SK-N-SH treated with all-trans-retinoic acid at 6 μM for 48 hours (cell line): ENCODE measurements at regions not wholly inside any gene's neighbourhood (a gene's known extent, or its start where the extent isn't known, plus 50 kb on each side); places are given as distances from the start of the nearest gene placed in this dataset.

Experiments used
- ATAC-seq: fragments of 200-7000 bp; cut with Tn5 transposase; 3 replicates; pipeline ENCODE4 v1.9.1; 2020; ENCODE audit warnings: mild to moderate bottlenecking, moderate library complexity
- ARNTL ChIP-seq: fragments of 450-650 bp; formaldehyde crosslinking; IDR thresholded peaks from 2 replicates; pipeline ENCODE4 v1.5.0; 2020; ENCODE audit warnings: low read depth, mild to moderate bottlenecking, moderate library complexity, borderline replicate concordance
- BACH2 ChIP-seq: fragments of 250-450 bp; sonication (Bioruptor Pico); IDR thresholded peaks from 2 replicates; pipeline ENCODE4 v1.9.0; 2021; ENCODE audit warnings: mild to moderate bottlenecking, borderline replicate concordance
- CSDC2 ChIP-seq: fragments of 250-450 bp; sonication (Bioruptor Pico); IDR thresholded peaks from 2 replicates; pipeline ENCODE4 v1.5.0; 2020; ENCODE audit warnings: mild to moderate bottlenecking, moderate library complexity
- CSRNP3 ChIP-seq: fragments of 250-450 bp; sonication (Bioruptor Pico); IDR thresholded peaks from 2 replicates; pipeline ENCODE4 v1.5.1; 2021; ENCODE audit warnings: mild to moderate bottlenecking, moderate library complexity
- ESRRG ChIP-seq: fragments of 250-450 bp; sonication (Bioruptor Pico); IDR thresholded peaks from 2 replicates; pipeline ENCODE4 v1.6.1; 2021; ENCODE audit warnings: mild to moderate bottlenecking
- GLIS3 ChIP-seq: fragments of 250-450 bp; sonication (Bioruptor Pico); IDR thresholded peaks from 2 replicates; pipeline ENCODE4 v1.5.0; 2020; ENCODE audit warnings: mild to moderate bottlenecking, moderate library complexity
- ISL1 ChIP-seq: fragments of 250-450 bp; sonication (Bioruptor Pico); IDR thresholded peaks from 2 replicates; pipeline ENCODE4 v2.1.2; 2022; ENCODE audit warnings: mild to moderate bottlenecking, moderate library complexity
- OSR1 ChIP-seq: fragments of 250-450 bp; sonication (Bioruptor Pico); IDR thresholded peaks from 2 replicates; pipeline ENCODE4 v1.8.0; 2022; ENCODE audit warnings: moderate library complexity, mild to moderate bottlenecking, inconsistent platforms
- PATZ1 ChIP-seq: fragments of 250-450 bp; sonication (Bioruptor Pico); IDR thresholded peaks from 2 replicates; pipeline ENCODE4 v1.8.0; 2020; ENCODE audit warnings: mild to moderate bottlenecking, moderate library complexity, borderline replicate concordance
- PPARA ChIP-seq: fragments of 250-450 bp; sonication (Bioruptor Pico); IDR thresholded peaks from 2 replicates; pipeline ENCODE4 v1.5.0; 2020; ENCODE audit warnings: mild to moderate bottlenecking, borderline replicate concordance
- RARB ChIP-seq: fragments of 250-450 bp; sonication (Bioruptor Pico); IDR thresholded peaks from 2 replicates; pipeline ENCODE4 v1.8.0; 2021; ENCODE audit warnings: mild to moderate bottlenecking, moderate library complexity
- SNAI2 ChIP-seq: fragments of 250-450 bp; sonication (Bioruptor Pico); IDR thresholded peaks from 2 replicates; pipeline ENCODE4 v1.5.0; 2020; ENCODE audit warnings: mild to moderate bottlenecking, moderate library complexity
- TOX ChIP-seq: fragments of 250-450 bp; sonication (Bioruptor Pico); IDR thresholded peaks from 2 replicates; pipeline ENCODE4 v1.8.0; 2021; ENCODE audit warnings: mild to moderate bottlenecking, moderate library complexity, borderline replicate concordance
- ZC3H10 ChIP-seq: fragments of 250-450 bp; sonication (Bioruptor Pico); IDR thresholded peaks from 2 replicates; pipeline ENCODE4 v1.5.1; 2021; ENCODE audit warnings: mild to moderate bottlenecking, moderate library complexity
- ZFP3 ChIP-seq: fragments of 250-450 bp; sonication (Bioruptor Pico); IDR thresholded peaks from 2 replicates; pipeline ENCODE4 v1.5.0; 2020; ENCODE audit warnings: mild to moderate bottlenecking, moderate library complexity
- ZFP30 ChIP-seq: fragments of 450-650 bp; formaldehyde crosslinking; IDR thresholded peaks from 2 replicates; pipeline ENCODE4 v1.5.0; 2022; ENCODE audit warnings: mild to moderate bottlenecking, moderate library complexity
- ZNF565 ChIP-seq: fragments of 450-650 bp; formaldehyde crosslinking; conservative IDR thresholded peaks from 2 replicates; pipeline ENCODE4 v1.5.0; 2020; ENCODE audit warnings: low read depth, mild to moderate bottlenecking, moderate library complexity
- ZNF70 ChIP-seq: fragments of 450-650 bp; formaldehyde crosslinking; IDR thresholded peaks from 2 replicates; pipeline ENCODE4 v1.5.0; 2020; ENCODE audit warnings: mild to moderate bottlenecking, moderate library complexity
- ZNF8 ChIP-seq: fragments of 450-650 bp; formaldehyde crosslinking; IDR thresholded peaks from 2 replicates; pipeline ENCODE4 v1.5.0; 2020; ENCODE audit warnings: mild to moderate bottlenecking, moderate library complexity
- TF ChIP-seq, protein P1 (sequence below): fragments of 250-450 bp; sonication (Bioruptor Pico); IDR thresholded peaks from 2 replicates; pipeline ENCODE4 v1.5.0; 2020; ENCODE audit warnings: mild to moderate bottlenecking, moderate library complexity
- TF ChIP-seq, protein P2 (sequence below): fragments of 250-450 bp; sonication (Bioruptor Pico); IDR thresholded peaks from 2 replicates; pipeline ENCODE4 v1.5.1; 2020; ENCODE audit warnings: low read depth, mild to moderate bottlenecking, moderate library complexity

DNA sequence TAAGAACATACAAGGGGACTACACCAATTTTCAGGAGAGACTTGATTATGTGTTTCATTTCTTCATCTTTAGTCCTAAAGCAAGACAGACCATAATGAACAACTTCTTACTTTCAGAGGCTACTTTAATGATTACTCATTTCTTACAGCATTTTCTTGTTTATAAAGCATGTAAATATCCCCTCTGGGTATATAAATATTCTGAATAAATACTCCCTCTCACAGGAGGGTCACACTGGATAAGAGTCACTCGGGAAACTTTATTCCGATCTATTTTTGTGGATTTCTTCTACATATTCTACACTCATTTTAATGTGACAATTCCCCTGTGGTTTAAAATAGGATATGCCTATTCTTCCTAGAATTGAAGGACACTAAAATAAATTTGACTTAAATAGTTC, 228.9 kb upstream of the RPS6KA3 start:
- TF ChIP-seq ZFP3 (CRISPR knock-in tag) (no peak), GLIS3 (CRISPR knock-in tag) (no peak), ZFP30 (CRISPR knock-in tag) (no peak), SNAI2 (CRISPR knock-in tag) (no peak)
- TF ChIP-seq, all 23 proteins: peak for 0
- no peak for ATAC-seq

GRCh38 chrX:20488473-20488872, 221.8 kb upstream of the RPS6KA3 start:
- no peak for ATAC-seq
- TF ChIP-seq SNAI2 (CRISPR knock-in tag) (no peak), ZNF565 (CRISPR knock-in tag) (no peak), BACH2 (CRISPR knock-in tag) (no peak), CSDC2 (CRISPR knock-in tag) (no peak), RARB (CRISPR knock-in tag) (no peak), CSRNP3 (CRISPR knock-in tag) (no peak), ARNTL (CRISPR knock-in tag) (no peak), ISL1 (no peak), ESRRG (CRISPR knock-in tag) (no peak), ZNF8 (CRISPR knock-in tag) (no peak), PPARA (no peak), ZFP30 (CRISPR knock-in tag) (no peak), ZC3H10 (CRISPR knock-in tag) (no peak), OSR1 (CRISPR knock-in tag) (no peak), TOX (CRISPR knock-in tag) (no peak)
- TF ChIP-seq, protein P1, sequence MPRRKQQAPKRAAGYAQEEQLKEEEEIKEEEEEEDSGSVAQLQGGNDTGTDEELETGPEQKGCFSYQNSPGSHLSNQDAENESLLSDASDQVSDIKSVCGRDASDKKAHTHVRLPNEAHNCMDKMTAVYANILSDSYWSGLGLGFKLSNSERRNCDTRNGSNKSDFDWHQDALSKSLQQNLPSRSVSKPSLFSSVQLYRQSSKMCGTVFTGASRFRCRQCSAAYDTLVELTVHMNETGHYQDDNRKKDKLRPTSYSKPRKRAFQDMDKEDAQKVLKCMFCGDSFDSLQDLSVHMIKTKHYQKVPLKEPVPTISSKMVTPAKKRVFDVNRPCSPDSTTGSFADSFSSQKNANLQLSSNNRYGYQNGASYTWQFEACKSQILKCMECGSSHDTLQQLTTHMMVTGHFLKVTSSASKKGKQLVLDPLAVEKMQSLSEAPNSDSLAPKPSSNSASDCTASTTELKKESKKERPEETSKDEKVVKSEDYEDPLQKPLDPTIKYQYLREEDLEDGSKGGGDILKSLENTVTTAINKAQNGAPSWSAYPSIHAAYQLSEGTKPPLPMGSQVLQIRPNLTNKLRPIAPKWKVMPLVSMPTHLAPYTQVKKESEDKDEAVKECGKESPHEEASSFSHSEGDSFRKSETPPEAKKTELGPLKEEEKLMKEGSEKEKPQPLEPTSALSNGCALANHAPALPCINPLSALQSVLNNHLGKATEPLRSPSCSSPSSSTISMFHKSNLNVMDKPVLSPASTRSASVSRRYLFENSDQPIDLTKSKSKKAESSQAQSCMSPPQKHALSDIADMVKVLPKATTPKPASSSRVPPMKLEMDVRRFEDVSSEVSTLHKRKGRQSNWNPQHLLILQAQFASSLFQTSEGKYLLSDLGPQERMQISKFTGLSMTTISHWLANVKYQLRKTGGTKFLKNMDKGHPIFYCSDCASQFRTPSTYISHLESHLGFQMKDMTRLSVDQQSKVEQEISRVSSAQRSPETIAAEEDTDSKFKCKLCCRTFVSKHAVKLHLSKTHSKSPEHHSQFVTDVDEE (CRISPR knock-in tag): no peak
- TF ChIP-seq, protein P2, sequence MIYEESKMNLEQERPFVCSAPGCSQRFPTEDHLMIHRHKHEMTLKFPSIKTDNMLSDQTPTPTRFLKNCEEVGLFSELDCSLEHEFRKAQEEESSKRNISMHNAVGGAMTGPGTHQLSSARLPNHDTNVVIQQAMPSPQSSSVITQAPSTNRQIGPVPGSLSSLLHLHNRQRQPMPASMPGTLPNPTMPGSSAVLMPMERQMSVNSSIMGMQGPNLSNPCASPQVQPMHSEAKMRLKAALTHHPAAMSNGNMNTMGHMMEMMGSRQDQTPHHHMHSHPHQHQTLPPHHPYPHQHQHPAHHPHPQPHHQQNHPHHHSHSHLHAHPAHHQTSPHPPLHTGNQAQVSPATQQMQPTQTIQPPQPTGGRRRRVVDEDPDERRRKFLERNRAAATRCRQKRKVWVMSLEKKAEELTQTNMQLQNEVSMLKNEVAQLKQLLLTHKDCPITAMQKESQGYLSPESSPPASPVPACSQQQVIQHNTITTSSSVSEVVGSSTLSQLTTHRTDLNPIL (CRISPR knock-in tag): no peak

DNA sequence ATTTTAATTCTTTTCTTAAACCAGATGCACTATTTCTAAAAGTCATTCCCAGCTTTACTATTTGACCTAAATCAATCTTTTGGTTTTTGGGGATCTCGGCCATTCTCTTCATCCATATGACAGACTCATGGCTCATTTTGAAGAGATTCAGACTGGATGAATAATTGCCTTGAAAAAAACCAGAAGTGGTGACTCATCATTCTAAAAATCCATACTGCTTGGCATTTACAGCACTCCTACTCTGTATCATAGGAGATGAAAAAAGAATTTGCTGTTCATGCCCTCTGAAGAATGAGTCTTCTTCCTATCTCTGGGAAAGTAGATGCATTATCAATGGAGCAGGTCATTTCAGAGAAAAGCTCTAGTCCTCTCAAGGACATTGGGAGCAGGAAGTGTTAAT, 220.5 kb upstream of the RPS6KA3 start:
- peak; percentile 94 for ATAC-seq
- TF ChIP-seq ISL1: peak; percentile 39
- no peak for TF ChIP-seq RARB (CRISPR knock-in tag)
- TF ChIP-seq ARNTL (CRISPR knock-in tag): no peak
- TF ChIP-seq CSRNP3 (CRISPR knock-in tag): no peak

GRCh38 chrX:20481632-20482031, 214.9 kb upstream of the RPS6KA3 start:
- no peak for ATAC-seq
- TF ChIP-seq ZNF8 (CRISPR knock-in tag) (no peak), ISL1 (no peak)

DNA sequence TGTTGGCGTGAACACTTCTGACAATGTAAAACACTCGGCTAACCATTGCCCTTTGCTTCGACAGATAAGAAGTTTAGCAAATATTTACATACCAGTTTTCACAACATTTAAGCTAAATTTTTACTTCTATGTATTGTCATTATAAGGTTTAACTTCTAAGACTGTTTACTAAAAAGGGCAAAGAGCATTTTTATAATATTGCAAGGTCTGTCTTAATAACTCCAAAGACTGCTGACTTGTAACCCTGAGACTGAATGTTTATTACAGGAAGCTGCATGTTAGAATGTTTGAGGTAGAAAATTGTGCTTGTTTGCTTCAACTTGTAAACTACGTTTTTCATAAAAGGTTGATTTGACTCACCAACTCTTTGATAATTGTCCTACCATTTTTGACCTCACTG, 213.2 kb upstream of the RPS6KA3 start:
- ATAC-seq: no peak
- TF ChIP-seq GLIS3 (CRISPR knock-in tag): no peak
- no peak for TF ChIP-seq ARNTL (CRISPR knock-in tag)
- no peak for TF ChIP-seq CSRNP3 (CRISPR knock-in tag)
- no peak for TF ChIP-seq ZFP3 (CRISPR knock-in tag)
- no peak for TF ChIP-seq ZFP30 (CRISPR knock-in tag)
- no peak for TF ChIP-seq BACH2 (CRISPR knock-in tag)
- no peak for TF ChIP-seq ZNF565 (CRISPR knock-in tag)
- no peak for TF ChIP-seq SNAI2 (CRISPR knock-in tag)
- TF ChIP-seq CSDC2 (CRISPR knock-in tag): no peak
- no peak for TF ChIP-seq ESRRG (CRISPR knock-in tag)
- TF ChIP-seq RARB (CRISPR knock-in tag): no peak
- TF ChIP-seq, protein P2 (CRISPR knock-in tag): no peak
- TF ChIP-seq TOX (CRISPR knock-in tag): no peak
- no peak for TF ChIP-seq ZNF70
- TF ChIP-seq ISL1: no peak
- no peak for TF ChIP-seq ZNF8 (CRISPR knock-in tag)
- TF ChIP-seq PATZ1 (CRISPR knock-in tag): no peak
